IMR-90 (cell line): ENCODE measurements at regions not wholly inside any gene's neighbourhood (a gene's known extent, or its start where the extent isn't known, plus 50 kb on each side); places are given as distances from the start of the nearest gene placed in this dataset.

Experiments used
- ATAC-seq: fragments of 200-7000 bp; cut with Tn5 transposase; 2 replicates; pipeline ENCODE4 v1.9.1; 2020; ENCODE audit warnings: low read depth, mild to moderate bottlenecking, moderate library complexity
- BruUV-seq: library from RNA; stranded (reverse); fragments of 400-500 nt; replicated peaks from 2 replicates; lab custom pipeline; 2021; lab: Mats Ljungman, UMichigan
- CTCF ChIA-PET: fragments of 300-600 bp; formaldehyde crosslinking; extraction: SDS; loops from one replicate; lab custom pipeline; 2021; ENCODE audit warnings: antibody characterized with exemption; lab: Yijun Ruan, JAX
- POLR2A ChIA-PET: fragments of 300-600 bp; sonication (Branson Sonifier 250); formaldehyde crosslinking; loops from one replicate; lab custom pipeline; 2022; ENCODE audit warnings: antibody characterized with exemption; ENCODE audit not compliant: unreplicated experiment; lab: Charles Lee
- DNase-seq: peaks from one replicate; pipeline ENCODE4 v3.0.0; 2013
- H2AFZ ChIP-seq: replicated peaks from 2 replicates; pipeline ENCODE3; 2013; ENCODE audit warnings: low read length, mild to moderate bottlenecking; ENCODE audit not compliant: poor library complexity
- H2AK5ac ChIP-seq: 2 replicates; pipeline ENCODE4 v1.6.1; 2013; ENCODE audit warnings: low read depth, low read length, inconsistent platforms
- H2AK9ac ChIP-seq: replicated peaks from 2 replicates; pipeline ENCODE3; 2013; ENCODE audit warnings: mild to moderate bottlenecking, low read depth, low read length, moderate library complexity; ENCODE audit not compliant: poor library complexity
- H2BK120ac ChIP-seq: 2 replicates; pipeline ENCODE4 v1.6.1; 2013; ENCODE audit warnings: low read depth, low read length, inconsistent platforms
- H2BK15ac ChIP-seq: 3 replicates; pipeline ENCODE4 v1.6.1; 2013; ENCODE audit warnings: low read depth, low read length, inconsistent platforms
- H2BK20ac ChIP-seq: 2 replicates; pipeline ENCODE4 v1.6.1; 2013; ENCODE audit warnings: low read depth, mild to moderate bottlenecking, inconsistent platforms, low read length, moderate library complexity
- H2BK5ac ChIP-seq: 2 replicates; pipeline ENCODE4 v1.6.1; 2013; ENCODE audit warnings: mild to moderate bottlenecking, low read depth, low read length, inconsistent platforms; ENCODE audit not compliant: poor library complexity, severe bottlenecking
- H3K14ac ChIP-seq: replicated peaks from 2 replicates; pipeline ENCODE4 v1.6.1; 2013; ENCODE audit warnings: low read depth, low read length, inconsistent platforms
- H3K18ac ChIP-seq: 2 replicates; pipeline ENCODE4 v1.6.1; 2013; ENCODE audit warnings: low read depth, low read length, control low read depth
- H3K23ac ChIP-seq: 2 replicates; pipeline ENCODE4 v1.6.1; 2013; ENCODE audit warnings: low read depth, low read length, inconsistent platforms
- H3K27ac ChIP-seq: 2 replicates; pipeline ENCODE4 v1.5.1; 2013; ENCODE audit warnings: mild to moderate bottlenecking, control low read depth, low read length; ENCODE audit not compliant: insufficient read depth
- H3K27me3 ChIP-seq: 2 replicates; pipeline ENCODE4 v1.6.1; 2013; ENCODE audit warnings: low read length; ENCODE audit not compliant: control insufficient read depth, insufficient read depth
- H3K36me3 ChIP-seq: 2 replicates; pipeline ENCODE4 v1.6.1; 2013; ENCODE audit warnings: low read length, mixed read lengths; ENCODE audit not compliant: control insufficient read depth, insufficient read depth
- H3K4ac ChIP-seq: 2 replicates; pipeline ENCODE4 v1.6.1; 2013; ENCODE audit warnings: low read depth, low read length, inconsistent platforms
- H3K4me1 ChIP-seq: 2 replicates; pipeline ENCODE4 v1.6.1; 2013; ENCODE audit warnings: low read length, mixed read lengths; ENCODE audit not compliant: control insufficient read depth, insufficient read depth
- H3K4me2 ChIP-seq: 2 replicates; pipeline ENCODE4 v1.6.1; 2013; ENCODE audit warnings: low read depth, mild to moderate bottlenecking, control low read depth, low read length, moderate library complexity
- H3K4me3 ChIP-seq: 2 replicates; pipeline ENCODE4 v1.5.1; 2013; ENCODE audit warnings: low read depth, mild to moderate bottlenecking, control low read depth, low read length, moderate library complexity; ENCODE audit not compliant: insufficient read depth
- H3K56ac ChIP-seq: 2 replicates; pipeline ENCODE4 v1.6.1; 2013; ENCODE audit warnings: low read length, inconsistent platforms; ENCODE audit not compliant: insufficient read depth; ENCODE audit errors: extremely low read depth
- H3K79me1 ChIP-seq, 2 experiments: 2 replicates each; pipeline ENCODE4 v1.6.1; 2013; ENCODE audit warnings: low read length in 2 of 2, inconsistent platforms in 1 of 2, low read depth in 1 of 2
- H3K9ac ChIP-seq: 2 replicates; pipeline ENCODE4 v1.6.1; 2013; ENCODE audit warnings: low read depth, low read length, control low read depth
- H3K9me1 ChIP-seq: 2 replicates; pipeline ENCODE4 v1.6.1; 2013; ENCODE audit warnings: low read length, inconsistent platforms; ENCODE audit not compliant: insufficient read depth
- H3K9me3 ChIP-seq: 2 replicates; pipeline ENCODE4 v1.6.1; 2013; ENCODE audit warnings: low read length; ENCODE audit not compliant: control insufficient read depth, insufficient read depth
- H4K20me1 ChIP-seq: 2 replicates; pipeline ENCODE4 v1.6.1; 2013; ENCODE audit warnings: low read length, inconsistent platforms; ENCODE audit not compliant: insufficient read depth
- H4K5ac ChIP-seq: 2 replicates; pipeline ENCODE4 v1.6.1; 2013; ENCODE audit warnings: mild to moderate bottlenecking, low read depth, low read length, control low read depth
- H4K8ac ChIP-seq, 2 experiments: 2 replicates each; pipeline ENCODE4 v1.6.1; 2013; ENCODE audit warnings: low read depth in 2 of 2, low read length in 2 of 2, control low read depth in 1 of 2, inconsistent platforms in 1 of 2
- H4K91ac ChIP-seq: 2 replicates; pipeline ENCODE4 v1.6.1; 2013; ENCODE audit warnings: low read depth, low read length, inconsistent platforms; ENCODE audit not compliant: insufficient read depth
- BHLHE40 ChIP-seq: fragments of 150-350 bp; IDR thresholded peaks from 2 replicates; pipeline ENCODE4 v1.6.1; 2016; ENCODE audit warnings: mild to moderate bottlenecking, low read depth, low read length
- FOS ChIP-seq: fragments of 150-350 bp; IDR thresholded peaks from 2 replicates; pipeline ENCODE4 v1.6.1; 2016; ENCODE audit warnings: low read depth, low read length
- MAZ ChIP-seq: IDR thresholded peaks from 2 replicates; pipeline ENCODE4 v1.6.1; 2012; ENCODE audit warnings: low read depth, mild to moderate bottlenecking, low read length, improper control_type of control experiment, moderate library complexity, borderline replicate concordance
- WGBS, 2 experiments: methylation state at CpG; one replicate each; pipeline versions ENCODE4 v1.1.5 to v1.1.7; 2013; ENCODE audit warnings: missing lambda C conversion rate in 2 of 2; ENCODE audit not compliant: insufficient read length in 1 of 2; ENCODE audit errors: extremely low coverage in 2 of 2; 5-methylcytosine and 5-hydroxymethylcytosine counted together
- dilution Hi-C: fragments of 300-500 bp; cut with HindIII; formaldehyde crosslinking; loops from one replicate; pipeline ENCODE4 v1.14.3; 2018; ENCODE audit warnings: low sequenced_read_pairs; ENCODE audit not compliant: unreplicated experiment
- in situ Hi-C: fragments of 300-500 bp; cut with MboI; formaldehyde crosslinking; loops from 3 replicates; pipeline ENCODE4 v1.14.3; 2019; ENCODE audit warnings: low sequenced_read_pairs, inconsistent platforms, mixed read lengths
- intact Hi-C: fragments of 100-400 bp; cut with micrococcal nuclease; formaldehyde crosslinking; loops from 2 replicates; pipeline ENCODE4 v1.10.0; 2022

GRCh38 chr6:43846556-43846955, 76.5 kb downstream of the VEGFA start:
- H4K20me1 ChIP-seq, result no peaks in the 10 kb centered on the region
- H3K14ac ChIP-seq, result no peak overlapping the region
- H4K8ac ChIP-seq, result no peak overlapping the region
- H2BK120ac ChIP-seq, result no peak overlapping the region
- H3K79me1 ChIP-seq, result no peaks in the 10 kb centered on the region
- intact Hi-C loops, result no loop called here
- no peak overlapping the region for H2AK9ac ChIP-seq
- H3K27me3 ChIP-seq, result peaks cover 28% of the 10 kb centered on the region
- ChIA-PET POLR2A (no interaction called here), CTCF (interaction anchor here (1.4 to 1.6 kb wide), 3 partner anchors 9 to 216 kb away, joined by 3 to 5 read pairs (median 3); no protein-coding TSS in a partner anchor)
- H3K4ac ChIP-seq, result no peak overlapping the region
- no peak overlapping the region for H3K27ac ChIP-seq
- H2AFZ ChIP-seq, result no peak overlapping the region
- no peak overlapping the region for H3K23ac ChIP-seq
- H3K9me1 ChIP-seq, result peaks cover 12% of the 10 kb centered on the region; the same call in 1 of the 2 replicates
- H3K9ac ChIP-seq, result no peak overlapping the region
- in situ Hi-C loops, result no loop called here
- no peak overlapping the region for H3K18ac ChIP-seq
- no peak overlapping the region for H3K4me2 ChIP-seq
- no peak overlapping the region for H2BK5ac ChIP-seq
- no peak overlapping the region for H2BK15ac ChIP-seq
- ATAC-seq (0 out of 2 replicates have a peak, but pooled peaks have one; percentile 12), DNase-seq (peak; percentile 74)
- H4K91ac ChIP-seq, result no peak overlapping the region
- no CpG with 5 or more reads among the region's 8 CpGs for WGBS, 2 experiments
- H3K56ac ChIP-seq, result no peak overlapping the region
- H2AK5ac ChIP-seq, result 0 out of 2 replicates have a peak overlapping the region, but pooled peaks have one; percentile 5
- no TSS peak for BruUV-seq
- H2BK20ac ChIP-seq, result no peak overlapping the region
- no peaks in the 10 kb centered on the region for H3K36me3 ChIP-seq
- H3K9me3 ChIP-seq, result no peaks in the 10 kb centered on the region
- TF ChIP-seq MAZ (no peak), FOS (peak; percentile 53; the same call in 1 of the 2 replicates), BHLHE40 (peak; percentile 93)
- no peak overlapping the region for H3K4me3 ChIP-seq
- dilution Hi-C loops, result no loop called here
- peaks cover 19% of the 10 kb centered on the region for H3K4me1 ChIP-seq
- no peak overlapping the region for H4K5ac ChIP-seq
